ENCODE measurements at regions not wholly inside any gene's neighbourhood (a gene's known extent, or its start where the extent isn't known, plus 50 kb on each side); places are given as distances from the start of the nearest gene placed in this dataset.
"Not testable (repeated sequence)": the region's sequence is repeated elsewhere in the genome, so short reads cannot be mapped to it uniquely, and the experiment has no call there.

- TF ChIP-seq CTCF (IDR thresholded peaks at IDR 0.05; ENCODE audit: insufficient read depth, low read depth, low read length, missing control alignments) = no peak
- DNase-seq (ENCODE audit: low read depth) = no peak
- H3K4me3 ChIP-seq (ENCODE audit: low read depth, low read length) = no peak overlapping the region
Measured at GRCh38 chr4:83204731-83205130, 79.9 kb downstream of the COQ2 start.

GRCh38 chr4:83201761-83202160 is 82.8 kb downstream of the COQ2 start:
- H3K4me3 ChIP-seq (ENCODE audit: low read depth, low read length) = no peak overlapping the region
- no peak for DNase-seq (ENCODE audit: low read depth)
- no peak for TF ChIP-seq CTCF (IDR thresholded peaks at IDR 0.05; ENCODE audit: insufficient read depth, low read depth, low read length, missing control alignments)

GRCh38 chr4:83197555-83198235 is 83.2 kb upstream of the PLAC8 start:
- no peak for DNase-seq (ENCODE audit: low read depth)
- no peak for TF ChIP-seq CTCF (IDR thresholded peaks at IDR 0.05; ENCODE audit: insufficient read depth, low read depth, low read length, missing control alignments)
- H3K4me3 ChIP-seq (ENCODE audit: low read depth, low read length) = no peak overlapping the region

- no peak overlapping the region for H3K4me3 ChIP-seq (ENCODE audit: low read depth, low read length)
- TF ChIP-seq CTCF (IDR thresholded peaks at IDR 0.05; ENCODE audit: insufficient read depth, low read depth, low read length, missing control alignments) = no peak
- DNase-seq (ENCODE audit: low read depth) = no peak
Measured at GRCh38 chr4:83196921-83197320, 82.4 kb upstream of the PLAC8 start.

- no peak for DNase-seq (ENCODE audit: low read depth)
- no peak for TF ChIP-seq CTCF (IDR thresholded peaks at IDR 0.05; ENCODE audit: insufficient read depth, low read depth, low read length, missing control alignments)
- H3K4me3 ChIP-seq (ENCODE audit: low read depth, low read length) = no peak overlapping the region
Measured at GRCh38 chr4:83195269-83195668, 80.7 kb upstream of the PLAC8 start.

GRCh38 chr4:83194588-83194987 is 80.1 kb upstream of the PLAC8 start:
- H3K4me3 ChIP-seq (ENCODE audit: low read depth, low read length); DNase-seq (ENCODE audit: low read depth): not testable (repeated sequence)

GRCh38 chr4:83192634-83193033 is 78.1 kb upstream of the PLAC8 start:
- H3K4me3 ChIP-seq (ENCODE audit: low read depth, low read length) = no peak overlapping the region
- TF ChIP-seq CTCF (IDR thresholded peaks at IDR 0.05; ENCODE audit: insufficient read depth, low read depth, low read length, missing control alignments) = no peak
- no peak for DNase-seq (ENCODE audit: low read depth)
